ENCODE measurements at regions not wholly inside any gene's neighbourhood (a gene's known extent, or its start where the extent isn't known, plus 50 kb on each side); places are given as distances from the start of the nearest gene placed in this dataset.

GRCh38 chr16:35746281-35746962 is 2287.0 kb downstream of the TP53TG3F start:
- H3K27me3 ChIP-seq: no peaks in the 10 kb centered on the region
- TF ChIP-seq EP300 (IDR thresholded peaks at IDR 0.05): no peak
- TF ChIP-seq POLR2A (IDR thresholded peaks at IDR 0.05): no peak
- TF ChIP-seq CTCF (IDR thresholded peaks at IDR 0.05): no peak
- no peak for TF ChIP-seq POLR2AphosphoS5 (IDR thresholded peaks at IDR 0.05)
- no peak overlapping the region for H3K4me3 ChIP-seq
- H3K36me3 ChIP-seq: no peaks in the 10 kb centered on the region
- H3K9me3 ChIP-seq: peaks cover 0 to 57% (median 8%) of the 10 kb centered on the region in 4 donors
- ATAC-seq (ENCODE audit: low FRiP score in 2 of 2) (no peak), DNase-seq (peak in 1 of 2 donors; percentile 36)
- 91 to 92% methylated on average over 17 of the region's 17 CpGs for WGBS, 2 donors
- no peak overlapping the region for H3K27ac ChIP-seq
- H3K4me1 ChIP-seq: no peaks in the 10 kb centered on the region

- Histone ChIP-seq H3K27me3 (no peaks in the 10 kb centered on the region), H3K27ac (no peak overlapping the region), H3K4me1 (no peaks in the 10 kb centered on the region), H3K4me3 (no peak overlapping the region), H3K36me3 (no peaks in the 10 kb centered on the region), H3K9me3 (peaks cover 0 to 64% (median 8%) of the 10 kb centered on the region in 4 donors)
- peak in 1 of 2 donors; percentile 30 for DNase-seq
- 87% methylated on average over 18 of the region's 18 CpGs for WGBS, 2 donors
- no peak for ATAC-seq (ENCODE audit: low FRiP score in 2 of 2)
- TF ChIP-seq CTCF (IDR thresholded peaks at IDR 0.05) (no peak), POLR2A (IDR thresholded peaks at IDR 0.05) (no peak), EP300 (IDR thresholded peaks at IDR 0.05) (no peak), POLR2AphosphoS5 (IDR thresholded peaks at IDR 0.05) (no peak)
Observed at GRCh38 chr16:35746963-35747657, 2287.7 kb downstream of the TP53TG3F start.

- peak in 1 of 2 donors; percentile 46 for DNase-seq
- TF ChIP-seq POLR2AphosphoS5 (IDR thresholded peaks at IDR 0.05) (no peak), POLR2A (IDR thresholded peaks at IDR 0.05) (no peak), CTCF (IDR thresholded peaks at IDR 0.05) (no peak), EP300 (IDR thresholded peaks at IDR 0.05) (no peak)
- H3K4me3 ChIP-seq: no peak overlapping the region
- no peaks in the 10 kb centered on the region for H3K27me3 ChIP-seq
- no peaks in the 10 kb centered on the region for H3K36me3 ChIP-seq
- peaks cover 0 to 71% (median 8%) of the 10 kb centered on the region in 4 donors for H3K9me3 ChIP-seq
- ATAC-seq (ENCODE audit: low FRiP score in 2 of 2): no peak
- no peaks in the 10 kb centered on the region for H3K4me1 ChIP-seq
- WGBS, 2 donors: 86 to 91% methylated on average over 14 to 17 of the region's 17 CpGs
- no peak overlapping the region for H3K27ac ChIP-seq
Observed at GRCh38 chr16:35747658-35748455, 2288.4 kb downstream of the TP53TG3F start.

- no peaks in the 10 kb centered on the region for H3K4me1 ChIP-seq
- 79 to 88% methylated on average over 20 to 22 of the region's 24 CpGs for whole genome bisulfite sequencing, 2 donors
- DNase-seq (peak in 1 of 2 donors; percentile 81), ATAC-seq (ENCODE audit: low FRiP score in 2 of 2) (no peak)
- H3K36me3 ChIP-seq: no peaks in the 10 kb centered on the region
- TF ChIP-seq POLR2A (IDR thresholded peaks at IDR 0.05): no peak
- TF ChIP-seq EP300 (IDR thresholded peaks at IDR 0.05): no peak
- no peak for TF ChIP-seq CTCF (IDR thresholded peaks at IDR 0.05)
- TF ChIP-seq POLR2AphosphoS5 (IDR thresholded peaks at IDR 0.05): no peak
- H3K27ac ChIP-seq: no peak overlapping the region
- no peaks in the 10 kb centered on the region for H3K27me3 ChIP-seq
- peaks cover 0 to 80% (median 8%) of the 10 kb centered on the region in 4 donors for H3K9me3 ChIP-seq
- H3K4me3 ChIP-seq: no peak overlapping the region
Observed at GRCh38 chr16:35748621-35749252, 2289.3 kb downstream of the TP53TG3F start.
